Heart right ventricle (tissue), 16 donors: ENCODE measurements at regions not wholly inside any gene's neighbourhood (a gene's known extent, or its start where the extent isn't known, plus 50 kb on each side); places are given as distances from the start of the nearest gene placed in this dataset.

Experiments
- ATAC-seq, 8 donors: fragments of 200-7000 bp; cut with Tn5 transposase; one replicate each; pipeline ENCODE4 v1.9.1; 2020; ENCODE audit warnings: mild to moderate bottlenecking in 8 of 8, moderate library complexity in 8 of 8, moderate number of reproducible peaks in 1 of 8
- DNase-seq, 2 donors: peaks; one replicate each; pipeline ENCODE4 v3.0.0-alpha.2; 2020
- H3K27ac ChIP-seq, 10 donors: fragments of 200-600 bp; sonication (generic) in 2 of 10; one replicate each; pipeline versions ENCODE4 v1.5.0 to v1.8.0; 2020 to 2022; ENCODE audit warnings: mild to moderate bottlenecking in 3 of 10
- H3K27me3 ChIP-seq, 7 donors: fragments of 200-600 bp; one replicate each; pipeline ENCODE4 v1.8.0; 2021 to 2022; ENCODE audit warnings: mild to moderate bottlenecking in 2 of 7
- H3K36me3 ChIP-seq, 9 donors: fragments of 200-600 bp; sonication (generic) in 1 of 9; one replicate each; pipeline versions ENCODE4 v1.5.0 to v1.8.0; 2020 to 2022; ENCODE audit warnings: mild to moderate bottlenecking in 2 of 9
- H3K4me1 ChIP-seq, 9 donors: fragments of 200-600 bp; sonication (generic) in 1 of 9; one replicate each; pipeline versions ENCODE4 v1.5.0 to v1.8.0; 2020 to 2022; ENCODE audit warnings: mild to moderate bottlenecking in 4 of 9
- H3K4me3 ChIP-seq, 10 donors: fragments of 200-600 bp; sonication (generic) in 2 of 10; one replicate each; pipeline versions ENCODE4 v1.5.0 to v1.8.0; 2020 to 2022; ENCODE audit warnings: mild to moderate bottlenecking in 7 of 10, moderate library complexity in 2 of 10
- H3K9me3 ChIP-seq, 11 donors: fragments of 200-600 bp in 10 of 11; sonication (generic) in 2 of 11; one replicate each; pipeline versions ENCODE4 v1.5.0 to v1.8.0; 2013 to 2022; ENCODE audit warnings: mild to moderate bottlenecking in 2 of 11, control low read depth in 1 of 11, moderate library complexity in 1 of 11
- WGBS, 2 donors: extraction: QIAGEN DNeasy Blood & Tissue Kit; methylation state at CpG; one replicate each; pipeline ENCODE4 v1.1.7; 2013; ENCODE audit warnings: inconsistent platforms in 1 of 2; 5-methylcytosine and 5-hydroxymethylcytosine counted together
- intact Hi-C, 10 donors: fragments of 100-400 bp; cut with DNase I; formaldehyde crosslinking; loops; one replicate each; pipeline versions ENCODE4 v1.11.1 to v1.14.2; 2022
- TF ChIP-seq, protein P1 (sequence below), 9 donors: fragments of 200-600 bp; sonication (generic) in 2 of 9; IDR thresholded peaks; one replicate each; pipeline versions ENCODE4 v1.5.0 to v1.8.0; 2021 to 2022; ENCODE audit warnings: antibody characterized with exemption in 9 of 9, mild to moderate bottlenecking in 5 of 9, moderate library complexity in 1 of 9
- donor health status: Arrhythmogenic right ventricular cardiomyopathy.
- donor health status: ischemic (EF 13 %, LVEDD 7.1; RV severe dilation, severe dysfunction).
- donor health status: healthy with polysubstance abuse.
- donor health status: DM: no; HTN: yes; CAD: no.
- donor health status: DM: no; HTN: no; CAD: no.
- donor health status: ischemic (EF 25% LVEDD 6.9; RV normal size, moderate dysfunction).
- donor health status: ischemic (EF 25% LVEDD 5.7; RV mildly dilated, moderate dysfunction).
- donor health status: healthy.
- donor health status: DM: yes; HTN: yes; CAD: no.
- donor health status: Ischemic cardiomyopathy.
- donor health status: ischemic (EF 35%, LVEDD 5.7; RV mildly dilated, moderate dysfunction).
- donor health status: nonischemic (EF 11% LVEDD 7.7; RV severe dilation, severe dysfunction).
- donor health status: DM: yes; HTN: yes; CAD: no.
- donor health status: PGD.
- donor health status: ischemic (EF 29% LVEDD 5.4; RV normal size, mild dysfunction).
- donor health status: nonischemic (EF 23%, LVEDD 6.1; RV moderate dilation, normal function).

- Histone ChIP-seq H3K4me3 (no peak overlapping the region), H3K9me3 (peaks cover 0 to 32% (median 4%) of the 10 kb centered on the region in 11 donors), H3K36me3 (no peaks in the 10 kb centered on the region), H3K4me1 (no peaks in the 10 kb centered on the region), H3K27ac (no peak overlapping the region), H3K27me3 (no peaks in the 10 kb centered on the region)
- DNase-seq: no peak
- no peak for ATAC-seq
- 56 to 61% methylated on average over 3 of the region's 3 CpGs for WGBS, 2 donors
- TF ChIP-seq, protein P1, sequence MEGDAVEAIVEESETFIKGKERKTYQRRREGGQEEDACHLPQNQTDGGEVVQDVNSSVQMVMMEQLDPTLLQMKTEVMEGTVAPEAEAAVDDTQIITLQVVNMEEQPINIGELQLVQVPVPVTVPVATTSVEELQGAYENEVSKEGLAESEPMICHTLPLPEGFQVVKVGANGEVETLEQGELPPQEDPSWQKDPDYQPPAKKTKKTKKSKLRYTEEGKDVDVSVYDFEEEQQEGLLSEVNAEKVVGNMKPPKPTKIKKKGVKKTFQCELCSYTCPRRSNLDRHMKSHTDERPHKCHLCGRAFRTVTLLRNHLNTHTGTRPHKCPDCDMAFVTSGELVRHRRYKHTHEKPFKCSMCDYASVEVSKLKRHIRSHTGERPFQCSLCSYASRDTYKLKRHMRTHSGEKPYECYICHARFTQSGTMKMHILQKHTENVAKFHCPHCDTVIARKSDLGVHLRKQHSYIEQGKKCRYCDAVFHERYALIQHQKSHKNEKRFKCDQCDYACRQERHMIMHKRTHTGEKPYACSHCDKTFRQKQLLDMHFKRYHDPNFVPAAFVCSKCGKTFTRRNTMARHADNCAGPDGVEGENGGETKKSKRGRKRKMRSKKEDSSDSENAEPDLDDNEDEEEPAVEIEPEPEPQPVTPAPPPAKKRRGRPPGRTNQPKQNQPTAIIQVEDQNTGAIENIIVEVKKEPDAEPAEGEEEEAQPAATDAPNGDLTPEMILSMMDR (IDR thresholded peaks at IDR 0.05): peak in 3 of 9 donors; percentile 13 to 29 (median 16)
- intact Hi-C loops: no loop called here
These were observed 1712.5 kb downstream of the C4orf33 start for GRCh38 chr4:130808492-130808891.

GRCh38 chr4:130812117-130812765 lies 1716.3 kb downstream of the C4orf33 start:
- Histone ChIP-seq H3K27me3 (no peaks in the 10 kb centered on the region), H3K9me3 (peaks cover 0 to 24% (median 3%) of the 10 kb centered on the region in 11 donors), H3K27ac (no peak overlapping the region), H3K36me3 (no peaks in the 10 kb centered on the region), H3K4me3 (no peak overlapping the region), H3K4me1 (no peaks in the 10 kb centered on the region)
- intact Hi-C loops: no loop called here
- ATAC-seq (no peak), DNase-seq (no peak)
- TF ChIP-seq, protein P1 (IDR thresholded peaks at IDR 0.05): no peak
- 34 to 53% methylated on average over 2 of the region's 2 CpGs for WGBS, 2 donors

DNA sequence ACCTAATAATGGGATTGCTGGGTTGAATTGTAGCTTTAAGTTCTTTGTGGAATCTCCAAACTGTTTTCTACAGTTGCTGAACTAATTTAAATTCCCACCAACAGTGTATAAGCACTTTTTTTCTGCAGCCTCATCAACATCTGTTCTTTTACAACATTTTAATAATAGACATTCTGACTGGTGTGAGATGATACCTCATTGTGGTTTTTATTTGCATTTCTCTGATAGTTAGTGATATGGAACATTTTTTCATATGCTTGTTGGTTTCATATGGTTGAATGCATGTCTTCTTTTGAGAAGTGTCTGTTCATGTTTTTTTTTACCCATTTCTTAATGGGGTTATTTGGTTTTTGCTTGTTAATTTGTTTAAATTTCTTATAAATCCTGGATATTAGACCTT lies 1718.9 kb downstream of the C4orf33 start:
- Histone ChIP-seq H3K4me3 (no peak overlapping the region), H3K9me3 (peaks cover 0 to 24% (median 3%) of the 10 kb centered on the region in 11 donors), H3K27ac (no peak overlapping the region), H3K27me3 (no peaks in the 10 kb centered on the region), H3K4me1 (no peaks in the 10 kb centered on the region), H3K36me3 (no peaks in the 10 kb centered on the region)
- ATAC-seq (no peak), DNase-seq (no peak)
- TF ChIP-seq, protein P1 (IDR thresholded peaks at IDR 0.05): no peak
- intact Hi-C loops: no loop called here

DNA sequence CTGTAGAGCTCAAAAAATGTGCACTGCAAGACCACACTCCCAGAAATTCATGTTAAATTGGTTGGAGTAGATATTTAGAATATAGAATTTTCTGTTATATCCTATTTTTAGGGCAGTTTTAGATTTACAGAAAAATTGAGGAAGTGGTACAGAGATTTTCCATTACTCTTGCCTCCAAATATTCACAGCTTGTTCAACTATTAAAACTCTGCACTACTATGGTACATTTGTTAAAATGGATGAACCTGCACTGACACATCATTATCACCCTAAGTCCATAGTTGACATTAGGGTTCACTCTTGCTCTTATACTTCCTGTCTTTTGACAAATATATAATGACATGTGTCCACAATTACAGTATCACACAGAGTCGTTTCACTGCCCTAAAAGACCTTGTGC lies 1724.5 kb downstream of the C4orf33 start:
- ATAC-seq: no peak
- TF ChIP-seq, protein P1 (IDR thresholded peaks at IDR 0.05): no peak
- Histone ChIP-seq H3K9me3 (peaks cover 0 to 6% (median 0%) of the 10 kb centered on the region in 11 donors), H3K36me3 (no peaks in the 10 kb centered on the region), H3K4me3 (no peak overlapping the region), H3K4me1 (no peaks in the 10 kb centered on the region), H3K27ac (no peak overlapping the region), H3K27me3 (no peaks in the 10 kb centered on the region)
- 33 to 40% methylated on average over 1 of the region's 1 CpG for WGBS, 2 donors
- DNase-seq: no peak
- intact Hi-C loops: no loop called here
